ENCODE measurements at regions not wholly inside any gene's neighbourhood (a gene's known extent, or its start where the extent isn't known, plus 50 kb on each side); places are given as distances from the start of the nearest gene placed in this dataset.

DNA sequence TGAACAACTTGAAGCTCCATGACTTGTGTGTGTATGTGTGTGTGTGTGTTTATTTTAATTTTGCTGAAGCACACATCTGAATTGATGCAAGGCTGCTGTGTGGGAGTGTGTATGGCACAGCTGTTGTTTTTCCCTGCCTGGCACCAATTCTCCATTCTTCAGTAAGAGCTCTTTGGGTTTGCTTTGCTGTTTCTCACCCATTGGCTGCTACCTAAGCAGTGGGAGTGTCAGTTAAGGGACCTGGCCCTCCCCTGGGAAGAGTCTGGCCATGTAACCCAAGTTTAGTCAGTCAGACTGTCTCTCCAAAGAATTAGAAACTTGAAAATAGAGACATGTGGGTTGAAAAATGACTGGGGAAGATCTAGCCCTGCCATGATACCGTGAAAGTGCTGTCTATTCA, 126.2 kb upstream of the SYNPR start:
- Histone ChIP-seq H3K9me3 (ENCODE audit: control insufficient read depth, insufficient read depth, low read length) (no peaks in the 10 kb centered on the region), H3K27ac (ENCODE audit: low read depth, low read length) (no peak overlapping the region), H3K4me1 (ENCODE audit: control insufficient read depth, insufficient read depth, low read length) (no peaks in the 10 kb centered on the region), H3K36me3 (ENCODE audit: control insufficient read depth, insufficient read depth, low read length) (no peaks in the 10 kb centered on the region), H3K27me3 (ENCODE audit: control insufficient read depth, insufficient read depth, low read length) (no peaks in the 10 kb centered on the region), H3K4me3 (ENCODE audit: low read depth, low read length) (no peak overlapping the region)
- WGBS (ENCODE audit: insufficient coverage), result no CpG with 5 or more reads among the region's 1 CpG
- DNase-seq (ENCODE audit: low read depth in 4 of 6, low spot score in 6 of 6), result no peak

DNA sequence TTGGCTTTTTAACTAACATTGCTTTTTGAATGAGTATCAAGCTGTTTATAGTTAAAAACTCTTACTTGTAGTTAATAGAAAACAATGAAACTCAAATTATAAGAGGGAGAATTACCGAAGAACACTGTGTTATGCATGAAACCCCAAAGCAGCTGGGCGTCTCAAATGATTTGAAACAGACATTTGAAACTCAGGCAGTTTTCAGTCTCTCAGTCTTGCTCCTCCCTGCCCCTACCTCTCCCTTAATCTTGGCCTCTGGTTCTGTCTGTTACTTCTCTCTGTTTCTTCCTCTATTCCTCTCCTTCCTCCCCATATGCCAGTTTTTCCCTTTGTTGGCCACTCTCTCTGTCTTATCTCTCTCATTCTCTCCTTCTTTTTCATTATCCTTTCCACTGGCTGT, 118.3 kb upstream of the SYNPR start:
- Histone ChIP-seq H3K36me3 (ENCODE audit: control insufficient read depth, insufficient read depth, low read length) (no peaks in the 10 kb centered on the region), H3K27ac (ENCODE audit: low read depth, low read length) (no peak overlapping the region), H3K27me3 (ENCODE audit: control insufficient read depth, insufficient read depth, low read length) (no peaks in the 10 kb centered on the region), H3K4me1 (ENCODE audit: control insufficient read depth, insufficient read depth, low read length) (no peaks in the 10 kb centered on the region), H3K4me3 (ENCODE audit: low read depth, low read length) (no peak overlapping the region), H3K9me3 (ENCODE audit: control insufficient read depth, insufficient read depth, low read length) (no peaks in the 10 kb centered on the region)
- DNase-seq (ENCODE audit: low read depth in 4 of 6, low spot score in 6 of 6), result no peak
- WGBS (ENCODE audit: insufficient coverage), result 66% methylated on average over 2 of the region's 2 CpGs

DNA sequence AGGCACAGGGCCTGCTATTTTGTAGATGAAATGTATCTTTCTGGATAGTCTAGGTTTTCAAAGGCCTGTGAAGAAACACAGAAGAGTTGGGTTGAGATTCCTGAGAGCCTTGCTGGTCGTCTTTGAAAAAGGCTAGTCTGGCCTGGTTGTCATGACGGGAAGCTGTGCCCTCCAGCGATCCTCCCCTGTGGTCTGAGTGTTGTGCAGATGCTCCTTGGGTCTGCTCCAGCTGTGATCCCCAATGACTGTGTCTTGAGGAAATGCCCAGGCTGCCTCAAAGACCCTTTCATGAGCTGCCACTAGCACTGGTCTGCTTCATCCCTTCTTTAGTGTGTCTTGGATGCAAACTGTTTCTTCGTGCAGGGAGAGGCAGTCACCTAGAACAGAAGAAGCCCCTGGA, 111.0 kb upstream of the SYNPR start:
- peak in 1 of 6 donors; percentile 46 for DNase-seq (ENCODE audit: low read depth in 4 of 6, low spot score in 6 of 6)
- 50% methylated on average over 4 of the region's 4 CpGs for WGBS (ENCODE audit: insufficient coverage)
- no peaks in the 10 kb centered on the region for H3K9me3 ChIP-seq (ENCODE audit: control insufficient read depth, insufficient read depth, low read length)

DNA sequence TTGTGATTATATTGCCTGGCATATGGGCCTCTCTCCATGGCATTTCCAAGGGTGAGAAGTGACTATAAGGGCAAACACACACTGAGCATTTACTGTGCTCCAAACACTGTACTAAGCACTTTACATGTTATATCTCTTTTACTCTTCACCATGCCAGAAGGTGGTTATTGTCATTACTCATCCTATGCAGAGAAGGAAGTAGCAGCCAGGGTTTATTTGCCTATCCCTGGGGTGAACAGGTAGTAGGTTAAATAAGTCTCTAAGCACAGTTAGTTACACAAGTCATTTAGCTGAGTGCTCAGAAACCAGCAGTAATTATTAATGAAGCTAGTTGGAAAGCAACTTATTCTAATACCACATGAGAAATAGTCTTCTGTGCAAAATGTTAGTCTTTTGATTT, 109.9 kb upstream of the SYNPR start:
- Histone ChIP-seq H3K36me3 (ENCODE audit: control insufficient read depth, insufficient read depth, low read length) (no peaks in the 10 kb centered on the region), H3K27me3 (ENCODE audit: control insufficient read depth, insufficient read depth, low read length) (no peaks in the 10 kb centered on the region), H3K27ac (ENCODE audit: low read depth, low read length) (no peak overlapping the region), H3K9me3 (ENCODE audit: control insufficient read depth, insufficient read depth, low read length) (no peaks in the 10 kb centered on the region), H3K4me3 (ENCODE audit: low read depth, low read length) (no peak overlapping the region), H3K4me1 (ENCODE audit: control insufficient read depth, insufficient read depth, low read length) (peaks cover 6% of the 10 kb centered on the region)
- DNase-seq (ENCODE audit: low read depth in 4 of 6, low spot score in 6 of 6), result no peak

More for the DNA sequence above, 111.0 kb upstream of the SYNPR start:
- H3K4me3 ChIP-seq (ENCODE audit: low read depth, low read length), result no peak overlapping the region
- H3K4me1 ChIP-seq (ENCODE audit: control insufficient read depth, insufficient read depth, low read length), result peaks cover 6% of the 10 kb centered on the region
- no peak overlapping the region for H3K27ac ChIP-seq (ENCODE audit: low read depth, low read length)
- no peaks in the 10 kb centered on the region for H3K27me3 ChIP-seq (ENCODE audit: control insufficient read depth, insufficient read depth, low read length)
- H3K36me3 ChIP-seq (ENCODE audit: control insufficient read depth, insufficient read depth, low read length), result no peaks in the 10 kb centered on the region

DNA sequence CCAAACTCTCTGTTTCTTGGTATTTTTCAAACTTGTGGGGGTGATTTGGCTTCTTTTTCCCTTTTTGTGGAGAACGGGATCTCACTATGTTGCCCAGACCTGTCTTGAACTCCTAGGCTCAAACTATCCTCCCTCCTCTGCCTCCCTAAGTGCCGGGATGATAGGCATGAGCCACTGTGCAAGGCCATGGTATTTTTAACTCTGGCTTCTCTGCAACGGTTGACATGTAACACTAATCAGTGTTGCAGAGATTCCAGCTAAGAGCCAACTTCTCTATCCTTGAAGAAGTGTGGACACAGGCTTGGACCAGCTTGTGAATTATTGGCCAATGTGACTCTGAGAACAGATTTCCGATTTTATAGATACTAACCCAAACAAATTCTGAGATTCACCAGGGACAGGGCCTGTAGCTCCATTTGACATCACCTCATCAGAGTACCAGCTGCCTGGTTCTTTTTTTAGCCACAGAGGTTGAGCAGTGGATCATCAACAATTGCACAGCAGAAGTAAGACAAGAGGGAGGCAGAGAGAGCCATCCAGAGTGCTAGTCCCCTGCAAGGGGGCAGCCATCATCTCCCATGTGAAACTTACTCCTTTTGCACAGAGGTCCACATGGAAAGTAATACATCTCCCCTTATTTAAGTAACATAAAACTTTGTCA, 98.1 kb upstream of the SYNPR start:
- Histone ChIP-seq H3K4me3 (ENCODE audit: low read depth, low read length) (no peak overlapping the region), H3K9me3 (ENCODE audit: control insufficient read depth, insufficient read depth, low read length) (peaks cover 2% of the 10 kb centered on the region), H3K27me3 (ENCODE audit: control insufficient read depth, insufficient read depth, low read length) (no peaks in the 10 kb centered on the region), H3K36me3 (ENCODE audit: control insufficient read depth, insufficient read depth, low read length) (no peaks in the 10 kb centered on the region), H3K4me1 (ENCODE audit: control insufficient read depth, insufficient read depth, low read length) (no peaks in the 10 kb centered on the region), H3K27ac (ENCODE audit: low read depth, low read length) (no peak overlapping the region)
- no peak for DNase-seq (ENCODE audit: low read depth in 4 of 6, low spot score in 6 of 6)
- WGBS (ENCODE audit: insufficient coverage), result 90% methylated on average over 4 of the region's 4 CpGs

DNA sequence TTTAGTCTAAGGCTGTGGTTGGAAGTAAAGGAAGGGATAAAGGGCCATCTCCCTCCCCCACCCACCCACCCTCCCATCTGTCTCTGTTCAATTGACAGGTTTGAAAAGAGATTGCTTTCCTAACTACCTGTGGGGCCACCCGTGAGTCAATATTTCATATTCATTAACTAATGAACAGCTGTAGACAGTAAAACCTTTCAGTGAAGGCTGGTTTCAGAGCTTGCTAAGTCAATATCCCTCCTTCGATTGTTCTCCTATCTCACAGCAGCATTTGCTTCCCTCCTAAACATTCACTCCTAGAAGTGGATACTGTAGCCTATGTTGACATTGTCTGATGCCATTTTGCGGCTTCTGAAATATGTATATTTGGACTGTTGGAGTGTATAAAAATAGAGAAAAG, 85.9 kb upstream of the SYNPR start:
- Histone ChIP-seq H3K9me3 (ENCODE audit: control insufficient read depth, insufficient read depth, low read length) (no peaks in the 10 kb centered on the region), H3K27ac (ENCODE audit: low read depth, low read length) (no peak overlapping the region), H3K4me3 (ENCODE audit: low read depth, low read length) (no peak overlapping the region), H3K4me1 (ENCODE audit: control insufficient read depth, insufficient read depth, low read length) (no peaks in the 10 kb centered on the region), H3K27me3 (ENCODE audit: control insufficient read depth, insufficient read depth, low read length) (no peaks in the 10 kb centered on the region), H3K36me3 (ENCODE audit: control insufficient read depth, insufficient read depth, low read length) (no peaks in the 10 kb centered on the region)
- peak in 1 of 6 donors; percentile 47 for DNase-seq (ENCODE audit: low read depth in 4 of 6, low spot score in 6 of 6)
- WGBS (ENCODE audit: insufficient coverage), result 80% methylated on average over 1 of the region's 3 CpGs

DNA sequence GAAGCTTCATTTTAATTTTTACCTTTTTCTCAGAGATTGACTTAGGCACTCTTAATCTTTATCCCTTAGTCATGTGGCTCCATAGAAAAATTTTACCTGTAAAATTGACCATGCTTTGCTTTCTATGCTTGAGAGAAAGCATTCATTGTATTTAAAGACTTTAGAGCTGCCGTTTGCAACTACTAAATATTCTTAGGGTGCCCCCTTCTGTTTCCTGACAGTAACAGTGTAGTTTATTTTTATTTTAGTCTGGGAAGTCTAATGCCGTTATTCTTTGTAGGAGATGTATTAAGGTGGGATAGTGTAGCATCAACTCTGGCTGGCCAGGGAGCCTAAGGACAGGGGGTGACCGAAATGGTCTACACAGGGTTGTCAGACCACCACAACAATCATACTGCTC, 84.5 kb upstream of the SYNPR start:
- H3K9me3 ChIP-seq (ENCODE audit: control insufficient read depth, insufficient read depth, low read length), result no peaks in the 10 kb centered on the region
- no CpG with 5 or more reads among the region's 3 CpGs for WGBS (ENCODE audit: insufficient coverage)

DNA sequence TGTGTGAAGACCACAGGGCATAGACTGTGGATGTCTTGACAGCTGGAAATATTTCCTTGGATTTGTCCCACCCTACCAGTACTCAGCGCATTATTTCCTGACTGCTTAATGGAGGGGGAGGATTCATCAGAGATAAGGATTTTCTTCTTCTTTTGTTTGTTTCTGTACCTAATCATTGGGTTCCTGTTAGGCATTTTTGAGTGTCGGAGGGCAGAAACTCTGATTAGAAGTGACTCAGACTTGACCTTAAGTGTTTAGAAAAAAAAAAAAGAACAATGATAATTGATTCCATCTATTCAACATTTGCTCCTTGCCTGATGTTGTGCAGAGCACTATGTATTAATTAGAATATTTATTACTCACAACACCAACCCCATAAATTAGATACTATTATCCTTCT, 78.5 kb upstream of the SYNPR start:
- no CpG with 5 or more reads among the region's 2 CpGs for WGBS (ENCODE audit: insufficient coverage)

More for the DNA sequence above, 84.5 kb upstream of the SYNPR start:
- Histone ChIP-seq H3K27ac (ENCODE audit: low read depth, low read length) (no peak overlapping the region), H3K36me3 (ENCODE audit: control insufficient read depth, insufficient read depth, low read length) (no peaks in the 10 kb centered on the region), H3K4me1 (ENCODE audit: control insufficient read depth, insufficient read depth, low read length) (no peaks in the 10 kb centered on the region), H3K4me3 (ENCODE audit: low read depth, low read length) (no peak overlapping the region), H3K27me3 (ENCODE audit: control insufficient read depth, insufficient read depth, low read length) (no peaks in the 10 kb centered on the region)
- DNase-seq (ENCODE audit: low read depth in 4 of 6, low spot score in 6 of 6), result peak; percentile 28 to 95 (median 60)

DNA sequence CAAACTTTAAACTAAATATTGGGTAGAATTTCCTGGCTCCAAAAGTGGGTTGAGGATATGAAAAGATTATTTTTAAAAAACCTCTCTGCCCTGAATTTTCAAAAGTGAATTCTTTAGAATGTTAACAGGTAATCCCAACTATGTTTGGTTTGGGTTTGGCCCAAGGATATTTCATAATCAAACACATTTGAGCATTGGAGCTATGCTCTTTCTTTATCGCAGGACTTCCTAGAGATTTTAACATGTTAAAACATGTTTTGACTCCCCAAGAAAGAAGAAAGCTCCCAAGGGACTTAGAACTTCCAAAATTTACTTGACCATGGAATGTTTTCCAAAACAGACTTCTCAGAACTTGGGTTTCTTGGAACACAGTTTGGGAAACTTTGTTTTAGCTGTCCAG, 75.6 kb upstream of the SYNPR start:
- Histone ChIP-seq H3K4me3 (ENCODE audit: low read depth, low read length) (no peak overlapping the region), H3K9me3 (ENCODE audit: control insufficient read depth, insufficient read depth, low read length) (no peaks in the 10 kb centered on the region), H3K27ac (ENCODE audit: low read depth, low read length) (no peak overlapping the region), H3K36me3 (ENCODE audit: control insufficient read depth, insufficient read depth, low read length) (no peaks in the 10 kb centered on the region), H3K27me3 (ENCODE audit: control insufficient read depth, insufficient read depth, low read length) (no peaks in the 10 kb centered on the region), H3K4me1 (ENCODE audit: control insufficient read depth, insufficient read depth, low read length) (no peaks in the 10 kb centered on the region)
- no CpG with 5 or more reads among the region's 1 CpG for WGBS (ENCODE audit: insufficient coverage)
- no peak for DNase-seq (ENCODE audit: low read depth in 4 of 6, low spot score in 6 of 6)

More for the DNA sequence above, 78.5 kb upstream of the SYNPR start:
- Histone ChIP-seq H3K36me3 (ENCODE audit: control insufficient read depth, insufficient read depth, low read length) (no peaks in the 10 kb centered on the region), H3K4me3 (ENCODE audit: low read depth, low read length) (no peak overlapping the region), H3K9me3 (ENCODE audit: control insufficient read depth, insufficient read depth, low read length) (no peaks in the 10 kb centered on the region), H3K4me1 (ENCODE audit: control insufficient read depth, insufficient read depth, low read length) (no peaks in the 10 kb centered on the region), H3K27ac (ENCODE audit: low read depth, low read length) (no peak overlapping the region), H3K27me3 (ENCODE audit: control insufficient read depth, insufficient read depth, low read length) (no peaks in the 10 kb centered on the region)
- DNase-seq (ENCODE audit: low read depth in 4 of 6, low spot score in 6 of 6), result no peak

DNA sequence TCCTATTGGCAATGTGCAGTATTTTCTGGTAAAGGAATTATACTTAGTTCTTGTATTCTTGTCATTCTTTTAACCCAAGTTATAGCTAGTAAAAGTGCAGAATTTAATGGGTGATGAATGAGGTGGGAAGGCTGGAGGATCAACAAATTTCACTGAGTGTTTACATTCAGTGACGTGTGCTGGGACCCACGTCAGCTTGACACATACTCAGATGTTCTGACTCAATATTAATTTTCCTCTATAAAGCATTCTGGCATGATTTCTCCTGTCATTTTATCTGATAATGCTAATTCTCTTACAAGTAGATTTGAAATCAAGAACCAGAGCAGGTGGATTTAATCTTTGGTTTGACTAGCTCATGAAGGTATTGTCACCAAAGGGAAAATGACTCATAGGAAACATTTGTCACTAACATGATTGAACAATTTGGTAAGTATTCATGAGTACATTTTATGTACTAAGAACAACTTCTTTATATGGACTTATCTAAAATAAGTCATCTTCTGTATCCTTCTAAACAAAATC, 71.0 kb upstream of the SYNPR start:
- no CpG with 5 or more reads among the region's 2 CpGs for WGBS (ENCODE audit: insufficient coverage)
- Histone ChIP-seq H3K9me3 (ENCODE audit: control insufficient read depth, insufficient read depth, low read length) (no peaks in the 10 kb centered on the region), H3K4me1 (ENCODE audit: control insufficient read depth, insufficient read depth, low read length) (no peaks in the 10 kb centered on the region), H3K27me3 (ENCODE audit: control insufficient read depth, insufficient read depth, low read length) (no peaks in the 10 kb centered on the region), H3K36me3 (ENCODE audit: control insufficient read depth, insufficient read depth, low read length) (no peaks in the 10 kb centered on the region), H3K4me3 (ENCODE audit: low read depth, low read length) (no peak overlapping the region), H3K27ac (ENCODE audit: low read depth, low read length) (no peak overlapping the region)
- no peak for DNase-seq (ENCODE audit: low read depth in 4 of 6, low spot score in 6 of 6)

All from spinal cord (tissue), 9 donors.